SK-N-SH (cell line): ENCODE measurements at regions not wholly inside any gene's neighbourhood (a gene's known extent, or its start where the extent isn't known, plus 50 kb on each side); places are given as distances from the start of the nearest gene placed in this dataset.

ENCODE experiments used
- CTCF ChIP-seq: fragments of 200-600 bp; sonication (generic); IDR thresholded peaks from 2 replicates; pipeline ENCODE4 v1.6.1; 2017; ENCODE audit warnings: antibody characterized with exemption, mild to moderate bottlenecking, moderate library complexity
- FOXJ3 ChIP-seq: sonication (generic); formaldehyde crosslinking; IDR thresholded peaks from 2 replicates; pipeline ENCODE4 v1.5.1; 2020; ENCODE audit warnings: mild to moderate bottlenecking, missing genetic modification reagents
- MXI1 ChIP-seq: IDR thresholded peaks from 2 replicates; pipeline ENCODE4 v1.6.1; 2012; ENCODE audit warnings: mild to moderate bottlenecking, low read depth, low read length, improper control_type of control experiment
- PBX3 ChIP-seq: IDR thresholded peaks from 2 replicates; pipeline ENCODE4; 2012
- POLR2AphosphoS5 ChIP-seq: IDR thresholded peaks from 2 replicates; pipeline ENCODE4 v1.6.1; 2012; ENCODE audit warnings: low read depth, low read length
- SIN3A ChIP-seq: IDR thresholded peaks from 2 replicates; pipeline ENCODE4 v1.6.1; 2012; ENCODE audit warnings: low read depth, mild to moderate bottlenecking, low read length, moderate library complexity, borderline replicate concordance
- TCF12 ChIP-seq: IDR thresholded peaks from 2 replicates; pipeline ENCODE4 v1.4.0; 2012

GRCh38 chr2:109702250-109702985 lies 88.3 kb downstream of the SOWAHC start:
- TF ChIP-seq CTCF (no peak), TCF12 (no peak), PBX3 (no peak), FOXJ3 (CRISPR knock-in tag) (no peak), SIN3A (no peak), POLR2AphosphoS5 (no peak), MXI1 (no peak)
